Stimulated activated CD8-positive, alpha-beta memory T cell treated with anti-CD3 and anti-CD28 coated beads, Interleukin-15, amount 100 ng/mL, for 48 hours (primary cell): ENCODE measurements at regions not wholly inside any gene's neighbourhood (a gene's known extent, or its start where the extent isn't known, plus 50 kb on each side); places are given as distances from the start of the nearest gene placed in this dataset.

Source experiments
- DNase-seq, 2 donors: peaks; one replicate each; pipeline ENCODE4 v3.0.0-alpha.2; 2020; ENCODE audit warnings: low read depth in 2 of 2

DNA sequence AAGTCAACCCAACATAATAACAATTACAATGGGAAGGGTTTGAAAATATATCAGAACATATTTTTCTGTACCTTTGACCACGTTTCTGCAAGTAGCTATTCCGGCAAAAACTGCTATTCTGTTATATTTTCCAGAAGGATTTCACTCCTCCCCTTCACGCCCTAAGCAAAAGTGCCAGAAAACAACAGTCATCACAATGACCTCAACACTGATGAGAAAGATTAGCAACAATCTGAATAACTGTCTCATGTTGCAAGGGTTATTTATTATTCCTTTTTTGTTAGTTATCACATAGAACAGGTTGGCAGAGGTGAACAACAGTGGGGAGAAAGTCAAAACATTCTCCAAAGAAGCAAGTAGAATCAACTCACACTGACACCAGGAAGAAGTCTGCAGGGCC lies 269.4 kb upstream of the ARRDC4 start:
- no peak for DNase-seq

DNA sequence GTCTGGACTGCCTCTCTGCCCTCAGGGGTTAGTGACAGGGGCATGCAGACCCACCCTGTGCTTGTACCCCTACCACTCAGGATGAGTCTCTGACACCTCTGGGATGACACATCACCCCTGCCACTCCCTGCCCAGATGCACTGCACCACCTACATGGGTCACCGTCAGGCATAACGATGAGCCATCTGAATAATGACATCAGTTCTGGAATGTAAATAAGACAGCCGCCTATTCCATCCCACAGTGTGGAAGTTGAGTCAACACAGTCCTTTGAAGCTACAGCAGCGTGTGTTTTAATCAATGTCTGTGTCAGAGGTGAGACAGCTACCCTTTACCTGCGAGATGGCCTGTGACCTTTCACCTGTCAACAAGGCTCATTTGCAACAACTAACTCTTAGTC lies 268.7 kb upstream of the ARRDC4 start:
- no peak for DNase-seq

DNA sequence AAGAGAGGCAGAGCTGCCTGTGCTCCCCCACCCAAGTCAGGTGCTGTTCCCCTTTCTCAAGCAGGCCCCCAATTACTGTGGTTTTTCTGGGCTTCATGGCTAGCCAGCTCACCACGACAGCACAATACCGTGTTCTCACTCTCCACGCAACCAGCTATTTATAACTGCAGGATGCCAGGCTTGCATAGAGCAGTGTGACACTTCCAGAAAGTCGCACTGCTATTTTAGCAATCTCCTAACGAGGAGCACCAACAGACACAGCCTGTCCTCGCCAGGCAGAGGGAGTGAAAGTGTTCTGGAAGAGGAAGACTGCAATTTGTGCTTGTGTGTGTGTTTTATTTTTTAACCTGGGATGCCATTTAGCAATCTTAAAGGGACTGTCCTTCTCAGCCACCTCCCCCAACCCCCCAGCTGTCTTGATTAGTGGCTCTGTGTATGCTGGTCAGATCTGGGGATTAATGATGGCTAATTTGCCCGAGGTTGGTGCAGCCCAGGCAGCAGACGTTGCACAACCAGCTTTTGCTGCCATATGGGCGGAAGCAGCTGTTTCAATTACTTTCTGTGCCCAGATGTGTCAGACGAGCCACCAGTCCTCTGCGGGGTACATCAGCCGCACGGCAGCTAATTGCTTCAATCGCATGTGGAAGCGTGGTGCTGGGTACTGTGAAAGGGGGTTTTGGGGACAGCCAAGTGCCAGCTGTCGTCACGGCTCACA lies 268.0 kb upstream of the ARRDC4 start:
- DNase-seq = no peak

DNA sequence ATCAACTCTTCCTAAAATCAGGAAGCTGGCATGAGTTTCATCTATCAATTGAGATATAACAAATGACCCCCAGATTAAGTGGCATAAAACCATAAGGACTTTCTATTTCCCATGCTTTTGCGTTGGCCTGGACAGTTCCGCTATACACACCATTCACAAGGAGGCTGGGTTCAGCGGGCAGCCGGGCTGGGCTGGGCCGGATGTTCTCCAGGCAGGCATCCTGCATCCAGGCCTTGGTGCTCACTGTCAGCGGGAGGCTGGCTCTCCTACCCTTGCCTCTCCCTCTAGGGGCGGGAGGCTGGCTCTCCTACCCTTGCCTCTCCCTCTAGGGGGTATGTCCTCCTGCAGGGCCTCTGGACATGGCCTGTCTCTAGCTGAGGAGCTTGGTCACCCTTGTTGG lies 266.0 kb upstream of the ARRDC4 start:
- DNase-seq = no peak

DNA sequence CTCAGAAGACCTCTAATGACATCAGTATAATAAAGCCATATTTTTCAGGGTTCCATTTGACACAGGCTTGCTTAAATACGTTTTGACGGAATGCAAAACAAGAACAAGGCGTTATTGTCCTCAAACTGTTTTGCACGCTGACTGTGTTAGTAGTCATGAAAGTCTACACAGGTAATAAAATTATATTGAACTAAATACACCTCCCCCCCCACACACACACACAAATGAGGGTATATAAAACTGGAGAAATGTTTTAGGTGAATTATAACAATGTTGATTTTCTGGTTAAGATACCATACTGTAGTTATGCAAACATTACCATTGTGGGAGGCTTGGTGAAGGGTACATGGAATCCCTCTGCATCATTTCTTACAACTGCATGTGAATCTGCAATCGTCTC lies 257.1 kb upstream of the ARRDC4 start:
- DNase-seq = no peak

DNA sequence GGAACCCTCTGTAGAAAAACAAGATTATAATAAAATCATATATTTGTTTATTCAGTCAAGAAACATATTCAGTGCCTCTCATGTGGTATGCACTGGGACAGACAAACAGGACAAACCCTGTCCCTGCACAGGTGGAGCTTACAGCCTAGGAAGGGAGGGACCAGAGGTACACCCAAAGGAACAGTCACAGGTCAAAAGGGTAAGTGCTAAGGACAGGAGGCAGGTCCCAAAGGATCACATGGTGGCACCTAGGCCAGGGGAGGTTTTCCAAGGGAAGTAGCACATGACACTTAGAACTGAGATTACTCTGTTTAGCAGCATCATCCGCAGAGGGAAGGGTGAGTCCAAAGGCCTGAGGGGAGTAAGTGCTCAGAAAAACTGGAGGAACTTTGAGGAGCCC lies 254.4 kb upstream of the ARRDC4 start:
- DNase-seq = no peak

DNA sequence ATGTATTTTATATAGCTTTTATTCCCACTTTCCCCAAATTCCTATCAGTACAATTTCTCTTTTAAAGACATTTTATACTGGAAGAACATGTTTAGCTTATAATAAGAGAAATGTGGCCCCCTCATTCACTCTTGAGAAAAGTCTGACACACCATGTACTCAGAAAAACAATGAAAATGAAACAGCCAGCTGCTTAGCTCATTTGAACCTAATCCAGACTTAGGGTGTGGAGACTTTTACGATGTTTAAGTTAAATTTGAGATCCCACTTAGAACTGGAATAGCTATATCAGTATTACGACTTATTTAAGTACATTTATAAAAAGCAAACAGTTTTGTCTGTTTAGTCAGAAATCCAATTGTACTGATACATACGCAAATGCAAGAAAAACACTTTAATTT lies 252.3 kb upstream of the ARRDC4 start:
- DNase-seq = no peak

DNA sequence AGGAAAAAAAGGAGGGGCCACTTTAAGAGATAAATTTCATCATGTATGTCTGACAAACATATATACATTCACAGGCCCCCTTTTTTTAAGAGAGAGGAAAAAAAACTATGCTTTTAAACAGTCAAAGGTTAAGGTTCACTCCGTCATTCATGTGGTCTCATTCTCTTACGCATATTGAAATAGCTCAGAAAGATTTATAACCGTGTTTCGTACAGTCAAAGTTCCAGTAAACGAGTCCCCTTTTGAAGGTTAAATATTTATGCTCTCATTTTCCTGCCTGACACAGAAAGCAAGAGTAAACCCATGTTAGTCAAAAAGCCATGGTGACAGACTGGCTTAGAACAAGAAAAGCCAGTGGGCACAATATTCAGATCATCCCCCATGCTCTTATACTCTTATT lies 248.0 kb upstream of the ARRDC4 start:
- no peak for DNase-seq

DNA sequence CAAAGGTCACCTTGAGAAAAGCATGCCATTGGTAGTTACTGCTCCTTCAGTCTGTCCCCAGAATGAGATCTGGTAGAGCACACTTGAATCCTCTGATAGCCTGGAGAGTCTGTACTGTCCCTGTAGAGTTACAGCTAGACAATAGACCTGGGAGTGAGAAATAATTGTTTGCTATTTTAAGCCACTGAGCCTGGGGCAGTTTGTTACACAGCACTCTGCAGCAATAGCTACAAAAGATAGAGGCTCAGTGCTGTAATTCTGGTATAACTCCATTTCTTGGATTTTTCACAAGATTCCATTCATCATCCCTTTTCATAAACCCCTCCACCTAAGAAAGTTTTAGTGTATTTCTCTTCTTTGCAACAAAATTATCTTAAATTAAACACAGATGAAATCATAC lies 242.7 kb upstream of the ARRDC4 start:
- DNase-seq = no peak

DNA sequence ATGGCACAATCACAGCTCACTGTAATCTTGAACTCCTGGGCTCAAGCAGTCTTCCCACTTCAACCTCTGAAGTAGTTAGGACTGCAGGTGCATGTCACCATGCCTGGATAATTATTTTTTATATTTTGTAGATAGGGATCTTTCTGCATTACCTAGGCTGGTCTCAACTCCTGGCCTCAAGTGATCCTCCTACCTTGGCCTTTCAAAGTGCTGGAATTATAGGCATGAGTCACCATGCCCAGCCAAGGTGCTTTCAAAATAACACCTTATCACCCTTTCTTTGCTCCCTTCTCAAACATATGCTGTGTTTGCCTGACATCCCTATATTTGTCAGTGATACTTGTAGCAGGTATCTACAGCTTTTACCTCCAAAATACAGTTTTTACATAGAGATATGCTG lies 242.0 kb upstream of the ARRDC4 start:
- no peak for DNase-seq

DNA sequence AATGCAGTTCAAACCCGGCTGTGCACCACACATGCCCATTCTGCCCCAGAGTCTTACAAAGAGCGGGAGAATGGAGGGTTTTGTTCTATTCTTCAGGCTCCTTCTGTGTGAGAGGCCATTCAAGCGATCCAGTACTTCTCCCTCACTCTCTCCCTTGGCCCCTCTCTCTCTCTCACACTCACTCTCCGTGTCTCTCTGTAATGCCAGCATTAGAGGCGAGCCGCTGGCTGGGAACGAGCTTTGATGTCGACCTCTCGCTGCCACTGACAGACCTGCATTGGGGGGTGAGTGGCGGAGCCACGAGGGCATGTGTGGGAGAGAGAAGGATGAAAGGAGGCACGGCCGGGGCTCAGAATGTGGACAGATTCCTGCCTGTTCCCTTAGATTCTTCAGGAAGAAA lies 231.7 kb upstream of the ARRDC4 start:
- no peak for DNase-seq

DNA sequence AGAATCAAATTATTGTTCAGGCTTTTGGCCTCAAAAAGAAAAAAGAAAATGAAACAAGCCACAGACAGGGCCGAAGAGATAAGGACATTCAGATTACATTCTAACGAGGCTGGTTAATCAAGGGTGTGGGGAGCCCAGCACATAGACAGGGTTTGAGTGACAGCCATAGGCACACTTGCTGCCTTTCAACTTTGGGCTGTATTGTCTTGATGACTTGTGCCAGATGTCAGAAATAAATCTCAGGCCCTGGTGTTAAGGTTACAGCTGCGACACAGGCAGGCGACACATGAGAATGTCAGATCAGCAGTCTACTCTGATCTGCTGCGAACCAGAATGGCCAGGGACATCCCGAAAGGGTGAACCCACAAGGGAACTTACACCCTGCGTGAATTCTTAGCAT lies 231.2 kb upstream of the ARRDC4 start:
- DNase-seq = no peak

DNA sequence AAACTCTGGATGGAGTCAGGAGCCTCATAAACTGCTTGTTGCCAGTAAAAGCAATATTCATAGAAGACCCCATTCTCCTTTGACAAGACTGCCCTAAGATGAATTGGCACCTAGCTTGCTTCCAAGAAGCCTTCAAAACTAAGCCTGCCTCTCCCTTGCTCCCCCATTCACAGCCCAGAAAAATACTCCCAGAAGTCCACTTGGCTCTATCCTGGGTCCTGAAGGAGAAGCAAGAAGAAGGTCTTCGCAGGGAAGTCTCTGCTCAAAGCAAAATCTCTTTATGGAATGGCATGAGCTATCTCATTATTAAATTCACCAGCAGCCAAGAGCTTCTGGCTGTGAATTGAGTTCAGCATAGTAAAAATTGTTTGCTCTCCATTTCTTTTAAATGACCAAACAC lies 230.2 kb upstream of the ARRDC4 start:
- no peak for DNase-seq

DNA sequence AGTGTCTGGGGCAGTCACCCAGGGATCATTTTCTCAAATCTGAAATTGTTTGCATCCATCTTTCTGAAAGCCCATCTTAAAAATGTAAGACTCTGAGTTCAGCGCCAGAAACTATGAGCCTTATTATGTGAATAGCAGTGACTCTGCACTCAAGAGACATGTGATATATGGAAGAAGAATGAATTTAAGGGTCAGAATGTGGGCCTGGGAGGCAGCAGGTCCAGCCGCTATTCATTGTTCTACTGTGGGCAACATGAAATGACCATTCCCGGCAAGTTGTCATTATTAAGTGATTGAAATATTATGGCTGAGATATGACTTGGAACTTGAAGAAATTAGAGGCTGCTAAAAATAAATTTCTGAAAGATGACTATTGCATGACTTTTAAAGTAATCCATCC lies 228.6 kb upstream of the ARRDC4 start:
- DNase-seq = no peak

DNA sequence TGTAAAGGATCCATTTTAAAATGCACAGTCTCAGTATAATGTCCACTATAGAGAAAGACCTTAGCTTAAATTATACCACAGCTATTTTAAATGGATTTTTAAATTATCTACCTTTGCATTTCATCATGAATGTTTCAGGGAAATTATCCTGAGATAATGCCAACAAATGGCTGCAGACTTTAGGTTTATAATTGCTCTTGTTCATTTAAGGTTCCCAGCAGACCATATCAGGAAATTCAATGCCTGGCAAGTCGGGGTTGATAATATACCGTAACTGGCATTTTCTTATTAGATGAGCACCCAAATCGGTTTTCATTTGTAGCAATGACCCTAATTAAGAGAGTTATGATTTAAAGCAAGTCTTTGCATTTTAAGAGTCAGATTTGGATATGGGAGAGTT lies 227.1 kb upstream of the ARRDC4 start:
- no peak for DNase-seq

DNA sequence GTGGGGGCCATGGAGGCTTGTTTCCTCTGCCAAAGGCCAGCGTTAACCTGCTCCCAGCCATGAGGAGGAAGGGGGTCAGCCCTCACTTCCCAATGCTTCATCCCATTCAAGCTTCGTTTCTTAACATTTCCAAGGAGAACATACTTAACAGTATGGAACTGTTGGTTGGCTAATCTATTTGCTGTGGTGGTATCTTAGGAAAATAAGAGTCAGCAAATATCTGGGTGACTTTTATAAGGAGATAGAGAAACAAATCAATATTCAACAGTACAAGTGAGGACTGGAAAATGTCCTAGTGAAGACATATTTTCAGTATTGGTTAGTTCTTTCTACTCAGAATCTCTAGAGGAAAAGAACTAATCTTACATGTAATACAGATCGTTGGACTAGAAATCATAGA lies 223.8 kb upstream of the ARRDC4 start:
- DNase-seq = no peak

DNA sequence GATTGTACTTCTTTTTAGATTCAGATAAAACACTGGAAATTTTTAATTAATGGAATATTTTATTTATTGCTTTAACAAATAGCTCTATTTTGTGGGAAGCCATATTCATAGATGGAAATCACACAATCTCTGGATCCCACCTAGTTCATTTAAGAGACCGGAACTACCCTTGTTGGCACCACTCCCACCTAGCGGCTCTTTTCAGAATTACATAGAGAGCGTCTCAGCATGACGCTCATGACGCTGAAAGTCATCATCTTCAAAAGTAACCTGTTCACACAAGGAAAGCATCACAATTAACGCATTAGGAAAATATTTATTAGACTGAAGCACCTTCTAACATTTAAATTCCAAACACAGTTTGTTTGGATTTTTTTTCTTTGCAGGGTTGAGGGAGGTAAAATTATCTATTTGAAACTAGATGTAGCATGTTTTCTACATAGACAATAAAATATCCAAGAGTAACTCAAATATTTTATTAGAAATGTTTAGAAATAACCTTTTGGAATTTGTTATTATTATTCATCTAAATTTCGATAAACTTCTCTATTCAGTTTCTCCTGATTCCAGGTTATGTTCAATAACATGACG lies 214.9 kb upstream of the ARRDC4 start:
- peak in 1 of 2 donors; percentile 3 for DNase-seq

DNA sequence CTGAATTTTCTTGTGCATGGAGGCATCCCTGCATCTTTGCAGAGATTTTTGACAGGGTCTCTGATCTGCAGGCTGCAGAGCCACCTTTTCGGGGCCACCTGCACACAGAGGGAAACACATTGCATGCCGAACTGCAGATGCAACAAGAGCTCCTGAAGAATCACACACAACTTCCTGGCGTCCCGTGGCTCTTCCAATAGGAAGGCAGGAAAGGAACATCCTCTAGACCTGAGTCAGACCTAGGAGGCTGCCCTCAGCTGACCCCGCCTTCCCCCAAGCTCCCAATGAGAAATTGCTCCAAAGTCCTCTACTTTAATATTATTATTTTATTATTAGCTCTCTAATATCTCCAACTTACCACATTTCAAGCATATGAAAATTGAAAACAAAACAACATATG lies 213.2 kb upstream of the ARRDC4 start:
- no peak for DNase-seq

DNA sequence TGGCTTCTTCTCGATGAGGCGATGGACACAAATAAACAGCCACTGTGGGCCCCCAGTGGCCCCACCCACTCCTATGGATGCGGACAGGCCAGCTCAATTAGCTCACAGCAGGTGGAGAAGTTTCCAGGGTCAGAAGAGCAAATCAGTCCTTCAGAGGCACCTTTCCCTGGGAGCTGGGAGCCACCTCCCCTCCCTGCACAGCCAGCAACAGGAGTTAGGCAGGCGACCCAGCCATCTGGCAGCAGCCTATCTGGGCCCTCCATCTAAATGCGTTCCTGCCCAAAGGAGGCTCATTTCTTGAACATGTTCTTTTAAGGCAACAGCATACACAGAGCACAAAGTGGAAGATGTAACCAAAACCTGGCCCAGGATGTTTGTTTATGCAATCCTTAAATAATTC lies 211.9 kb upstream of the ARRDC4 start:
- DNase-seq = no peak

DNA sequence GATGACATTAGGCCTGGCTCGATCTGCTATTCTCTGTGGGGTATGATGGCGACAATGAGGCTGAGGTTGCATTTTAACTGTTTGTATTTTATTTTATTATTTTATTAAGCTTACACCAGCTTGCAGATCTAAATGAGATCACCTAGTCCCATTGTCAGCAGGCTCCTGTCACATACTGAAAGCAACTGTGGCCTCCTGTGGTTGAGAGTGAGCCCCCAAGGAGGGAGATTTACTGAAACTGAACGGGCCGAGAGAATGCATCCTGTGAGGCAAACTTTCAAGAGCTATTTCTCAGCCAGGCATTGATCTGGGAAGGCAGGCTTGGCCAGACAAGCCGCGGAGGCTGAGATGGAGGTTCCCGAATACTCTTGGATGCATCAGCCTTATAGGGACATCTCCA lies 210.4 kb upstream of the ARRDC4 start:
- no peak for DNase-seq

DNA sequence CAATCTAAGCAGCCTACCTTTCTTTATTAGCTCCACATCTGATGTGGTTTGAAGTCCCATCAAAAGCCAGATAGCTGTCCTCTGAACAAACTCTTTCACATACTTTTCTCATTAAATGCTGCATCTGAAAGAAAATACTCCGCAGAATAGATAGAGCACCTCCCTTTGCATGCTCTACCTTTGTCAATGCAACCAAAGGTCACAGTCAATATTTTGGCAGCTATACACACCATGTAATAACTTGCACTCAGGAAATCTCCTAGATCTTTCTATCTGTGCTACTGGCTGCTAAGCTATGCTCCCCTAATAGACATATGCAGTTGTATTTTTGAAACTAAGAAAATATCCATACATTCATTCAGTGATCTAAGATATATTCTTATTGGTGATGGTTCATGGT lies 204.8 kb upstream of the ARRDC4 start:
- no peak for DNase-seq

DNA sequence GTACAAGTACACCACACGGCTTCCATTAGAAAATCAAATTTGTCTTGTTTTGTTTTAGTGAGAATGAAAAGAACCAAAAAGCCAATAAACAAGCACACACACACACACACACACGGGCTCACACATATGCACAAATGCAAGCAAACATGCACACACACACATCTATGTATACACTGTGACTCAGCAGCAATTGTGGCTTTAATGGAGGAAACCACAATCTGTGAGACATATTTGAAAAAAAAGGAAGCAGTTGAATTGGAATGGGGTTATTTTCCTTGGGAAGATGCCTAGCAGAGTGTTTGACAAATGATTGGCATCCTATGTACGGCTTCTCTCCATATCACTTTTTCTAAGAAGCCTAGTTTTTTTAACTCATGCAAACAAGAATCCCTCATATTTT lies 201.1 kb upstream of the ARRDC4 start:
- DNase-seq = no peak

DNA sequence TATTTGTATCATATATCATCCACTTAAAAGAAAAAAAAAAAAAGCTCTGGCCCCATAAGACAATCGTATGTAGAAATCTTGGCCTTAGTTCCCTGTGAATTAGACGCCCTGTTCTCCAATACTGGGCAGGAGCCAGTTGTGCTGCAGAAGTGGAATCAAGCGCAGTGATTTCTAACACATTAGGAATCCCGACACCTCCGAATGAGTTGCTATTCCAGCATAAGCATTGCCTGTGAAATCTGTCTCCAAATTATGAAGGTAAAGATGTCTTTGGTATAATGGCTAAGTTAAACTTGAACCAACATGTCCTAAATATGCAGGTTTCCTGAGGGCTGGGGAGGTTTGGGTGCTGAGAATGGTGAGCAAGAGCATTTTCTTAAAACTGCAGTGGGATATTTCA lies 199.4 kb upstream of the ARRDC4 start:
- DNase-seq = no peak

DNA sequence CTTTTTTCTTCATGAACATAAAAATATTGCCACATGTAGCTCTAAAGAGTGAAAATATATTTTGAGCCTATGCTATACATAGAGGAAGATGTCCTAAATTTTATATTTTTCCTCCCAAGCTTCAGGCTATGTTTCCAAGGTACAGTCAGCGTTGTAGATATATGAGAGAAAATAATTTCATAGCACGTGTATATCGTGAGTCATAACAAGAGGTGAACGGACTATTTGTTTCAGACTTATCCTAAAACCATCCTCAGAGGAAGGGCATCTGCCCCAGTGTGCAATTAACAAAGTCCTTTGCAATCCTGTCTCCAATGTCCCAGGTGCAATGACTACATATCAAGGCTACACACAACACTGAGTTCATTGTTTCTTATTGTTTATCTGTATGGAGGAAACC lies 177.3 kb upstream of the ARRDC4 start:
- no peak for DNase-seq
